Left ventricle myocardium inferior (tissue), 1 donor: ENCODE measurements at regions not wholly inside any gene's neighbourhood (a gene's known extent, or its start where the extent isn't known, plus 50 kb on each side); places are given as distances from the start of the nearest gene placed in this dataset.

Experiments
- DNase-seq: peaks from one replicate; pipeline ENCODE4 v3.0.0-alpha.2; 2020
- H3K27ac ChIP-seq: fragments of 200-600 bp; replicated peaks from 2 replicates; pipeline ENCODE4 v1.8.0; 2021
- H3K27me3 ChIP-seq: fragments of 200-600 bp; 2 replicates; pipeline ENCODE4 v1.8.0; 2021; ENCODE audit warnings: low read depth
- H3K36me3 ChIP-seq: fragments of 200-600 bp; 2 replicates; pipeline ENCODE4 v1.8.0; 2021
- H3K4me1 ChIP-seq: fragments of 200-600 bp; 2 replicates; pipeline ENCODE4 v1.8.0; 2021
- H3K4me3 ChIP-seq: fragments of 200-600 bp; 2 replicates; pipeline ENCODE4 v1.8.0; 2021; ENCODE audit warnings: mild to moderate bottlenecking, moderate library complexity
- H3K9me3 ChIP-seq: fragments of 200-600 bp; replicated peaks from 2 replicates; pipeline ENCODE4 v1.8.0; 2021
- intact Hi-C: fragments of 100-400 bp; cut with micrococcal nuclease; formaldehyde crosslinking; loops from one replicate; pipeline ENCODE4 v1.11.0; 2022
- TF ChIP-seq, protein P1 (sequence below): fragments of 200-600 bp; IDR thresholded peaks from 2 replicates; pipeline ENCODE4 v1.8.0; 2021; ENCODE audit warnings: antibody characterized with exemption, mild to moderate bottlenecking, borderline replicate concordance
- donor health status: DM: no; HTN: yes; CAD: no; lungs with severe emphysema.

DNA sequence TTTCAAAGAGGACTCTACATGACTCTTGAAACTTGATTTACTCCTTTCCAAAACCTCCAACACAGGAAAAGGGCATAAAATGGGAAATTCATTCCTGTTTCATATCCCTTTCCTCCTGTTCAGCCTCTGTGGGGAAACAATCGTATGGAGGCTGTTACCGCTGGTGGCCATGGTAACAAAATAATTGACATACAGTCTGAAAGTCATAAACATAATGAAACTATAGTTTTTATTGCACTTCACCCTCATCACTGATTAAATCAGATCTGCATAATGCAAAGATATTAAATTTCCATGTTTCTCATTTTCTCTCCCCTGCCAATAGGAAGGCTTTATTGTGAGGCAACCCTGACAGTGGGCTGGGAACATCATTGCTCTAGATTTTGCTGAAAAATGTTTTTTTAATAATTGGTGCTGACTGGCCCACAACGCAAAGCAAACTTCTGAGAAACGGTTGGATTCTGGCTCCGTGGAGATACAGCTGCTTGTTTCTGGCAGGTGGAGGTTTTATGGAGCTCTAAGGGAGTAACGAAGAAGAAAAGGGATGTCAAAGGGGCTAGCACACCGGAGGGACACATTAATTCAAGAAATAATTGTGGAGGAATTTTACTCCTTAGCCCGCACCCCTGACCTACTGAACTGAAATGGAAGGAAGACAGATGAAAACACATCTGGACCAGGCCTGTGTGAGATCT, 154.2 kb upstream of the SHISA6 start:
- Histone ChIP-seq H3K4me1 (no peaks in the 10 kb centered on the region), H3K27me3 (peaks cover 13% of the 10 kb centered on the region), H3K27ac (no peak overlapping the region), H3K36me3 (no peaks in the 10 kb centered on the region), H3K9me3 (no peaks in the 10 kb centered on the region), H3K4me3 (no peak overlapping the region)
- DNase-seq: no peak
- TF ChIP-seq, protein P1, sequence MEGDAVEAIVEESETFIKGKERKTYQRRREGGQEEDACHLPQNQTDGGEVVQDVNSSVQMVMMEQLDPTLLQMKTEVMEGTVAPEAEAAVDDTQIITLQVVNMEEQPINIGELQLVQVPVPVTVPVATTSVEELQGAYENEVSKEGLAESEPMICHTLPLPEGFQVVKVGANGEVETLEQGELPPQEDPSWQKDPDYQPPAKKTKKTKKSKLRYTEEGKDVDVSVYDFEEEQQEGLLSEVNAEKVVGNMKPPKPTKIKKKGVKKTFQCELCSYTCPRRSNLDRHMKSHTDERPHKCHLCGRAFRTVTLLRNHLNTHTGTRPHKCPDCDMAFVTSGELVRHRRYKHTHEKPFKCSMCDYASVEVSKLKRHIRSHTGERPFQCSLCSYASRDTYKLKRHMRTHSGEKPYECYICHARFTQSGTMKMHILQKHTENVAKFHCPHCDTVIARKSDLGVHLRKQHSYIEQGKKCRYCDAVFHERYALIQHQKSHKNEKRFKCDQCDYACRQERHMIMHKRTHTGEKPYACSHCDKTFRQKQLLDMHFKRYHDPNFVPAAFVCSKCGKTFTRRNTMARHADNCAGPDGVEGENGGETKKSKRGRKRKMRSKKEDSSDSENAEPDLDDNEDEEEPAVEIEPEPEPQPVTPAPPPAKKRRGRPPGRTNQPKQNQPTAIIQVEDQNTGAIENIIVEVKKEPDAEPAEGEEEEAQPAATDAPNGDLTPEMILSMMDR: no peak
- intact Hi-C loops: no loop called here

DNA sequence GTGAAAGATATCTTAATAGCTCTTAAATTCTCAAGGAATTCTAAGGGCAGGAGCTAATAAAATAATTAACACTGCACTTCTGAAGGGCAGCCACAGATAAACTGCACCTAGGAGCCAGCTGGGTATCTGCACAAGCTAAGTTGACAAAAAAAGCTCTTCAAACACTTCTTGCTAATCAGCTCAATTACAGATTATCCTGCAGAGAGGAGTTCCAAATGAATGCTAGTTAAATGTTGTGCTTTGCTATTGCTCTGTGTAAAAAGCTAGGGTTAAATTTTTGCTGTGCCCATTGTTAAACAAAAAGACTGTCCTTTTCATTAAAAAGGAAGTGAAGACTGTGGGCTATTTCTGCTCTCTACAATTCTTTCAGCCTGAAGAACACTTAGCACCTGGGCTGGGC, 158.5 kb upstream of the SHISA6 start:
- Histone ChIP-seq H3K9me3 (peaks cover 3% of the 10 kb centered on the region), H3K27ac (no peak overlapping the region), H3K4me3 (no peak overlapping the region), H3K4me1 (no peaks in the 10 kb centered on the region), H3K36me3 (no peaks in the 10 kb centered on the region), H3K27me3 (peaks cover 14% of the 10 kb centered on the region)
- intact Hi-C loops: no loop called here
- no peak for DNase-seq
- TF ChIP-seq, protein P1: no peak

DNA sequence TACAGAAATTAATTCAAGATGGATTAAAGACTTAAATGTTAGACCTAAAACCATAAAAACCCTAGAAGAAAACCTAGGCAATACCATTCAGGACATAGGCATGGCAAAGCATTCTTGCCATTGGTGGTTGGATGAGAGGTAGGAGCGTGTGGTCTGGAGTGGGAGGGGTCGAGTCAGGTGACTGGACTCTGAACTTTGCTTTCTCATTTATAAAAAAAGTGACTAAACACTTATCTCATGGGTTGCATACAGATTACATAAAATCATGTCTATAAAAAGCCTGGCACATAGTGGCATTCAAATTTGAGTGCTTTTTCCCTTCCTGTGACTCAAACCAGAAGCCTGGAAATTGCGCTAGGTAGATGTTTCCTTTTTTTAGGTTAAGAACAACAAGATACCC, 159.7 kb upstream of the SHISA6 start:
- DNase-seq: no peak
- H3K36me3 ChIP-seq: no peaks in the 10 kb centered on the region
- H3K27me3 ChIP-seq: peaks cover 14% of the 10 kb centered on the region
- TF ChIP-seq, protein P1: no peak
- H3K9me3 ChIP-seq: peaks cover 3% of the 10 kb centered on the region
- H3K4me1 ChIP-seq: no peaks in the 10 kb centered on the region
- H3K4me3 ChIP-seq: no peak overlapping the region
- no peak overlapping the region for H3K27ac ChIP-seq
- intact Hi-C loops: no loop called here

DNA sequence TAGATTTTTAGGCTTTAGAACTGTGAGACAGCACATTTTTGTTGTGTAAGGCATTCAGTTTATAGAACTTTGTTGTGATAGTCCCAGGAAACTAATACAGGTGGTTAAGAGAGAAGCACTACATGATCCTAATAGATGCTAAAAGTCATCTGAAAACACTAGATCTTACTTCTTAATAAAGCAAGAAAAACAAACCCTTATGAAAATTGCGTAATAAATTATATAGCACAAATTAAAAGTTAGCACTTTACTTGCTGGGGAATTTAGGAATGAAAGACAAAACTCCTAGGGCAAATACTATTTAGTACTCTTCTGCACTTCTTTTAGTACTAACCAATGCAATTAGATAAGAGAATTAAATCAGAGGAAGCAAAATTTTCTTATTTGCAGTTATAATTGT, 163.3 kb upstream of the SHISA6 start:
- intact Hi-C loops: no loop called here
- no peak for DNase-seq
- H3K27ac ChIP-seq: no peak overlapping the region
- no peak overlapping the region for H3K4me3 ChIP-seq
- TF ChIP-seq, protein P1: no peak
- peaks cover 14% of the 10 kb centered on the region for H3K27me3 ChIP-seq
- peaks cover 3% of the 10 kb centered on the region for H3K9me3 ChIP-seq
- H3K4me1 ChIP-seq: no peaks in the 10 kb centered on the region
- no peaks in the 10 kb centered on the region for H3K36me3 ChIP-seq

DNA sequence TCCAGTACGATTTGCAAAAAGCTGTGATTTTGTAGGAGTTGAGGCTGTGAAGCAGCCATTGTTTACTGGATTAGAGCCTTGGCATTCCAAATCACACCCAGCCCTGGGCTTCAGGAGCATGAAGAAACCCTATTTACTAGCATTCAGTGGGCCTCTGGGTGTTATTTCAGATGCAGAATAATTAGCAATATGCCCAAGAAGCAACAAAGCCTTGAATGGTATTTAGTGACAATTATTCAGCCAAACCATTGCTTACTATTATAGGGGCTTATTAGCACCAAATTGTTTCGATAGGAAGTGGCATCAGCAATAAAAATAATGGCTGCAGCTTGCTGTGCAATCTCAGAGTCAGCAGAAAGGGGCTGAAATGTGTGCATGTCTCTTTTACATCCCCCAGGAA, 166.6 kb upstream of the SHISA6 start:
- DNase-seq: no peak
- H3K4me1 ChIP-seq: no peaks in the 10 kb centered on the region
- no peak overlapping the region for H3K27ac ChIP-seq
- intact Hi-C loops: no loop called here
- no peaks in the 10 kb centered on the region for H3K27me3 ChIP-seq
- H3K36me3 ChIP-seq: no peaks in the 10 kb centered on the region
- H3K4me3 ChIP-seq: no peak overlapping the region
- TF ChIP-seq, protein P1: no peak
- peaks cover 22% of the 10 kb centered on the region for H3K9me3 ChIP-seq
